ENCODE measurements at regions not wholly inside any gene's neighbourhood (a gene's known extent, or its start where the extent isn't known, plus 50 kb on each side); places are given as distances from the start of the nearest gene placed in this dataset.

- peak in 1 of 2 experiments; percentile 28 for DNase-seq
- TF ChIP-seq POLR2A (IDR thresholded peaks at IDR 0.05; ENCODE audit: low read length) (no peak), GATA1 (IDR thresholded peaks at IDR 0.05; ENCODE audit: low read depth, low read length) (no peak)
Measured at GRCh38 chr7:155398944-155399343, 59.0 kb upstream of the EN2 start.

- no peak for DNase-seq
- TF ChIP-seq POLR2A (IDR thresholded peaks at IDR 0.05; ENCODE audit: low read length), result no peak
- no peak for TF ChIP-seq GATA1 (IDR thresholded peaks at IDR 0.05; ENCODE audit: low read depth, low read length)
Measured at GRCh38 chr7:155399577-155399976, 58.4 kb upstream of the EN2 start.

- DNase-seq, result no peak
- TF ChIP-seq POLR2A (IDR thresholded peaks at IDR 0.05; ENCODE audit: low read length) (no peak), GATA1 (IDR thresholded peaks at IDR 0.05; ENCODE audit: low read depth, low read length) (no peak)
Measured at GRCh38 chr7:155401231-155401630, 56.7 kb upstream of the EN2 start.

GRCh38 chr7:155401884-155402283, 56.0 kb upstream of the EN2 start:
- no peak for DNase-seq
- no peak for TF ChIP-seq GATA1 (IDR thresholded peaks at IDR 0.05; ENCODE audit: low read depth, low read length)
- no peak for TF ChIP-seq POLR2A (IDR thresholded peaks at IDR 0.05; ENCODE audit: low read length)

- TF ChIP-seq GATA1 (IDR thresholded peaks at IDR 0.05; ENCODE audit: low read depth, low read length) (no peak), POLR2A (IDR thresholded peaks at IDR 0.05; ENCODE audit: low read length) (no peak)
- DNase-seq, result no peak
Measured at GRCh38 chr7:155402941-155403340, 55.0 kb upstream of the EN2 start.

GRCh38 chr7:155404976-155405375, 53.0 kb upstream of the EN2 start:
- TF ChIP-seq POLR2A (IDR thresholded peaks at IDR 0.05; ENCODE audit: low read length) (no peak), GATA1 (IDR thresholded peaks at IDR 0.05; ENCODE audit: low read depth, low read length) (no peak)
- DNase-seq, result no peak

- TF ChIP-seq GATA1 (IDR thresholded peaks at IDR 0.05; ENCODE audit: low read depth, low read length), result no peak
- no peak for TF ChIP-seq POLR2A (IDR thresholded peaks at IDR 0.05; ENCODE audit: low read length)
Measured at GRCh38 chr7:155405399-155406318, 52.3 kb upstream of the EN2 start.

GRCh38 chr7:155407799-155408198, 50.1 kb upstream of the EN2 start:
- TF ChIP-seq POLR2A (IDR thresholded peaks at IDR 0.05; ENCODE audit: low read length) (no peak), GATA1 (IDR thresholded peaks at IDR 0.05; ENCODE audit: low read depth, low read length) (no peak)
- no peak for DNase-seq

More at GRCh38 chr7:155405399-155406318, 52.3 kb upstream of the EN2 start:
- no peak for DNase-seq

All from erythroblast (primary cell).